Esophagus muscularis mucosa (tissue), 3 donors: ENCODE measurements at regions not wholly inside any gene's neighbourhood (a gene's known extent, or its start where the extent isn't known, plus 50 kb on each side); places are given as distances from the start of the nearest gene placed in this dataset.

Experiments used
- CTCF ChIP-seq, 3 experiments: fragments of 200-600 bp in 2 of 3; fragments of 450-650 bp in 1 of 3; sonication (generic) in 2 of 3; IDR thresholded peaks; one replicate each; pipeline ENCODE4 v1.5.1; 2017 to 2019; ENCODE audit warnings: antibody characterized with exemption in 3 of 3, mild to moderate bottlenecking in 2 of 3, moderate library complexity in 1 of 3
- POLR2AphosphoS5 ChIP-seq, 2 donors: sonication (generic); formaldehyde crosslinking; IDR thresholded peaks; one replicate each; pipeline ENCODE4 v1.6.1; 2017; ENCODE audit warnings: antibody characterized with exemption in 2 of 2

- TF ChIP-seq CTCF (IDR thresholded peaks at IDR 0.05) (no peak), POLR2AphosphoS5 (IDR thresholded peaks at IDR 0.05) (no peak)
Measured at GRCh38 chr5:174570662-174571061, 153.7 kb upstream of the MSX2 start.
